ENCODE measurements at regions not wholly inside any gene's neighbourhood (a gene's known extent, or its start where the extent isn't known, plus 50 kb on each side); places are given as distances from the start of the nearest gene placed in this dataset.

GRCh38 chr2:212686285-212686895, 147.8 kb upstream of the ERBB4 start:
- DNase-seq: peak; percentile 61

- no peak for DNase-seq
These were observed 144.9 kb upstream of the ERBB4 start for GRCh38 chr2:212683346-212684097.

- no peak for DNase-seq
These were observed 144.3 kb upstream of the ERBB4 start for GRCh38 chr2:212682937-212683336.

GRCh38 chr2:212677466-212677865, 138.9 kb upstream of the ERBB4 start:
- DNase-seq: no peak

GRCh38 chr2:212672186-212672585, 133.6 kb upstream of the ERBB4 start:
- DNase-seq: no peak

GRCh38 chr2:212669761-212670160, 131.2 kb upstream of the ERBB4 start:
- DNase-seq: no peak

- DNase-seq: no peak
These were observed 129.2 kb upstream of the ERBB4 start for GRCh38 chr2:212667751-212668316.

GRCh38 chr2:212665948-212666347, 127.3 kb upstream of the ERBB4 start:
- no peak for DNase-seq

GRCh38 chr2:212659441-212659840, 120.8 kb upstream of the ERBB4 start:
- no peak for DNase-seq

- DNase-seq: no peak
These were observed 111.0 kb upstream of the ERBB4 start for GRCh38 chr2:212649646-212650045.

GRCh38 chr2:212646698-212647366, 108.2 kb upstream of the ERBB4 start:
- no peak for DNase-seq

GRCh38 chr2:212644195-212644837, 105.7 kb upstream of the ERBB4 start:
- no peak for DNase-seq

- no peak for DNase-seq
These were observed 101.8 kb upstream of the ERBB4 start for GRCh38 chr2:212640428-212640827.

- DNase-seq: no peak
These were observed 100.1 kb upstream of the ERBB4 start for GRCh38 chr2:212638694-212639093.

- no peak for DNase-seq
These were observed 90.0 kb upstream of the ERBB4 start for GRCh38 chr2:212628586-212628985.

- DNase-seq: no peak
These were observed 87.8 kb upstream of the ERBB4 start for GRCh38 chr2:212626371-212626918.

GRCh38 chr2:212619954-212620353, 81.4 kb upstream of the ERBB4 start:
- no peak for DNase-seq

- no peak for DNase-seq
These were observed 80.0 kb upstream of the ERBB4 start for GRCh38 chr2:212618636-212619035.

GRCh38 chr2:212610872-212611425, 72.3 kb upstream of the ERBB4 start:
- no peak for DNase-seq

- DNase-seq: no peak
These were observed 70.9 kb upstream of the ERBB4 start for GRCh38 chr2:212609479-212609878.

- no peak for DNase-seq
These were observed 68.5 kb upstream of the ERBB4 start for GRCh38 chr2:212607080-212607479.

- no peak for DNase-seq
These were observed 67.6 kb upstream of the ERBB4 start for GRCh38 chr2:212606232-212606631.

- no peak for DNase-seq
These were observed 58.1 kb upstream of the ERBB4 start for GRCh38 chr2:212596688-212597087.

All from hematopoietic multipotent progenitor cell treated with erythropoietin and hydrocortisone succinate and interleukin-3 and kit ligand, for 8 days (in vitro differentiated cells).